ENCODE measurements at regions not wholly inside any gene's neighbourhood (a gene's known extent, or its start where the extent isn't known, plus 50 kb on each side); places are given as distances from the start of the nearest gene placed in this dataset.
A peak's percentile ranks its signal among the peaks of the same experiment; 100 is the strongest.

DNA sequence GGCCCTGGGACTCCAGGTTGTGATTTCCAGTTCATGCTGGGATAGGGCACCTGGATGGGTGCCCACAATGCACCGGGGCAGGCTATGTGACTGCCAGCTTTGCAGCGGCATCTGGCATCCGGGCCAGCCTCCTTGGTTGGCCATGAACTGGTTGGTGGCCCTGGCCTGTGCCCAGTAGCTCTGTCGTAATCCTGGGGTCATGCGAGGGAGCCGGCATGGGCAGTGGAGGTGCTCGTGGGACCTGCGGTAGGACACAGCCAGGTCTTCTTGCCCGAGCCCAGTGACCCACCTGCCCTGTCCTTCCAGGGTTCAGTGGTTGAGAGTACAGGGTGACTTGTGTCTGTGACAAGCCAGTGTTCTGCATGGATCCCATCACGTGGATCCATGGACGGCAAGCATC lies 237.9 kb downstream of the SNRPN start:
- Histone ChIP-seq H3K27me3 (ENCODE audit: insufficient read depth, low read length) (no peaks in the 10 kb centered on the region), H4K20me1 (ENCODE audit: insufficient read depth, low read length) (no peaks in the 10 kb centered on the region), H3K4me1 (ENCODE audit: insufficient read depth, low read length) (no peaks in the 10 kb centered on the region), H3K4me3 (ENCODE audit: insufficient read depth, low read length) (no peak overlapping the region), H3K9me3 (ENCODE audit: low read depth, low read length) (no peaks in the 10 kb centered on the region), H2AFZ (ENCODE audit: low read length) (no peak overlapping the region), H3K4me2 (ENCODE audit: insufficient read depth, low read length) (no peak overlapping the region), H3K36me3 (ENCODE audit: insufficient read depth, low read length) (no peaks in the 10 kb centered on the region), H3K79me2 (ENCODE audit: insufficient read depth, low read length) (no peaks in the 10 kb centered on the region), H3K27ac (ENCODE audit: low read depth, low read length) (no peak overlapping the region)
- TF ChIP-seq, protein P1, sequence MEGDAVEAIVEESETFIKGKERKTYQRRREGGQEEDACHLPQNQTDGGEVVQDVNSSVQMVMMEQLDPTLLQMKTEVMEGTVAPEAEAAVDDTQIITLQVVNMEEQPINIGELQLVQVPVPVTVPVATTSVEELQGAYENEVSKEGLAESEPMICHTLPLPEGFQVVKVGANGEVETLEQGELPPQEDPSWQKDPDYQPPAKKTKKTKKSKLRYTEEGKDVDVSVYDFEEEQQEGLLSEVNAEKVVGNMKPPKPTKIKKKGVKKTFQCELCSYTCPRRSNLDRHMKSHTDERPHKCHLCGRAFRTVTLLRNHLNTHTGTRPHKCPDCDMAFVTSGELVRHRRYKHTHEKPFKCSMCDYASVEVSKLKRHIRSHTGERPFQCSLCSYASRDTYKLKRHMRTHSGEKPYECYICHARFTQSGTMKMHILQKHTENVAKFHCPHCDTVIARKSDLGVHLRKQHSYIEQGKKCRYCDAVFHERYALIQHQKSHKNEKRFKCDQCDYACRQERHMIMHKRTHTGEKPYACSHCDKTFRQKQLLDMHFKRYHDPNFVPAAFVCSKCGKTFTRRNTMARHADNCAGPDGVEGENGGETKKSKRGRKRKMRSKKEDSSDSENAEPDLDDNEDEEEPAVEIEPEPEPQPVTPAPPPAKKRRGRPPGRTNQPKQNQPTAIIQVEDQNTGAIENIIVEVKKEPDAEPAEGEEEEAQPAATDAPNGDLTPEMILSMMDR (IDR thresholded peaks at IDR 0.05; ENCODE audit: extremely low read depth, low read depth, low read length), result no peak
- DNase-seq (ENCODE audit: insufficient read length, low spot score, missing footprints), result no peak

DNA sequence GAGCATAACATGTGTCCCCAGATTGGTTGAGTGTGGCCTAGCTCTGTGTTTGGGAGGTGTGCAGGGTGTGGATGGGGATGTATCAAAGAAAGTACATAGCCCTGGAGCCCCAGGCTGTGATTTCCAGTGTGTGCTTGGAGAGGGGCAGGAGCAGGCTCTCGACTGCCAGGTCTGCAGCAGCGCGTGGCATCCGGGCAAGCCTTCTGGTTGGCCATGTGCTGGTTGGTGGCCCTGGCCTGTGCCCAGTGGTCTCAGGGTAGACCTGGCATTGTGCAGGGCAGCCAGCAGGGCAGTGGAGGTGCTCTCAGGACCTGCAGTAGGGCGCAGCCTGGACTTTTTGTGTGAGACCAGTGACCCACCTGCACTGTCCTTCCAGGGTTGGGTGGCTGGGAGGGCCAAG lies 231.5 kb downstream of the UBE3A start:
- DNase-seq (ENCODE audit: insufficient read length, low spot score, missing footprints), result no peak
- TF ChIP-seq, protein P1 (IDR thresholded peaks at IDR 0.05; ENCODE audit: extremely low read depth, low read depth, low read length), result no peak
- Histone ChIP-seq H3K27ac (ENCODE audit: low read depth, low read length) (no peak overlapping the region), H4K20me1 (ENCODE audit: insufficient read depth, low read length) (no peaks in the 10 kb centered on the region), H3K4me3 (ENCODE audit: insufficient read depth, low read length) (no peak overlapping the region), H3K4me1 (ENCODE audit: insufficient read depth, low read length) (no peaks in the 10 kb centered on the region), H3K36me3 (ENCODE audit: insufficient read depth, low read length) (no peaks in the 10 kb centered on the region), H3K27me3 (ENCODE audit: insufficient read depth, low read length) (no peaks in the 10 kb centered on the region), H3K9me3 (ENCODE audit: low read depth, low read length) (peaks cover 3% of the 10 kb centered on the region), H3K79me2 (ENCODE audit: insufficient read depth, low read length) (no peaks in the 10 kb centered on the region), H2AFZ (ENCODE audit: low read length) (no peak overlapping the region), H3K4me2 (ENCODE audit: insufficient read depth, low read length) (no peak overlapping the region)

DNA sequence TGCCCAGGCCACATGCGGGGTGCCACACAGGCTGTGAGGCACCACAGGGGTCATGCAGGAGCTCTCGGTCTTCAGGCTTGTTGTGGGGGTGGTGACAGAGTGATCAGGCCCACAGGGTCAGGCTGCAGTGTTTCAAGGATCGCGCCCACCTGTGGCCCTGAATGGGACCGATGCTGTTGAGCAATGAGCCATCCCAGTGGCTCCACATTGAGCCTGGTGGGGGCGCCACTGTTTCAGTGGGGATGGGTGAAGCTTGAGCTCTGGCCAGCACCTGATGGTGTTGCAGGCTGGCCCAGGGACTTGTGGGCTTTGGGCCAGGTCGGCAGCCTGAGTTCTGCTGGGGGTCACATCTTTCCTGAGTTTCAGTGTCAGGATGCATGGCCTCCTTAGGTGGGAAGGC lies 230.1 kb downstream of the UBE3A start:
- TF ChIP-seq, protein P1 (IDR thresholded peaks at IDR 0.05; ENCODE audit: extremely low read depth, low read depth, low read length), result no peak
- Histone ChIP-seq H3K4me2 (ENCODE audit: insufficient read depth, low read length) (no peak overlapping the region), H3K4me1 (ENCODE audit: insufficient read depth, low read length) (no peaks in the 10 kb centered on the region), H3K27ac (ENCODE audit: low read depth, low read length) (no peak overlapping the region), H3K27me3 (ENCODE audit: insufficient read depth, low read length) (no peaks in the 10 kb centered on the region), H4K20me1 (ENCODE audit: insufficient read depth, low read length) (no peaks in the 10 kb centered on the region), H3K79me2 (ENCODE audit: insufficient read depth, low read length) (no peaks in the 10 kb centered on the region), H3K4me3 (ENCODE audit: insufficient read depth, low read length) (no peak overlapping the region), H3K9me3 (ENCODE audit: low read depth, low read length) (peaks cover 3% of the 10 kb centered on the region), H2AFZ (ENCODE audit: low read length) (no peak overlapping the region), H3K36me3 (ENCODE audit: insufficient read depth, low read length) (no peaks in the 10 kb centered on the region)
- DNase-seq (ENCODE audit: insufficient read length, low spot score, missing footprints), result no peak

DNA sequence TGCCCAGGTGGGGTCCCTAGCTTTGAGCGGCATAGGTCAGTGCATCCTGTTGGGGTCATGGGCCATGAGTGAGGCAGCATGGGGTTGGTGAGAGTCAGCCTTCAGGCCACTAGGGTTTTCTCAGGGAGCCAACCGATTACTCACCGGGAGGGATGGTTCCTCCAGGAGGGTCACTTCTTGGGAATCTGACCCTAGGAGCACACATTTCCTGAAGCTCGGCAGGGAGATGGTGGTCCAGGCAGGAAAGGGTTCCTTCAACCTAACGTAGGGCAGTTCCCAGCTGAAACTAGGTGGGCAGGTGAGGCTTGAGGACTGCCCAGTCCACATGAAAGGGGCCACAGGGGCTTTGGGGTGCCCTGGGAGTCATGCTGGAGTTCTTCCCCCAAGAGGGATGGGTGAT lies 218.0 kb downstream of the UBE3A start:
- TF ChIP-seq, protein P1 (IDR thresholded peaks at IDR 0.05; ENCODE audit: extremely low read depth, low read depth, low read length), result no peak
- no peaks in the 10 kb centered on the region for H4K20me1 ChIP-seq (ENCODE audit: insufficient read depth, low read length)
- H3K4me3 ChIP-seq (ENCODE audit: insufficient read depth, low read length), result no peak overlapping the region
- no peaks in the 10 kb centered on the region for H3K27me3 ChIP-seq (ENCODE audit: insufficient read depth, low read length)
- no peak overlapping the region for H3K27ac ChIP-seq (ENCODE audit: low read depth, low read length)
- peak; percentile 91 for DNase-seq (ENCODE audit: insufficient read length, low spot score, missing footprints)
- H3K4me1 ChIP-seq (ENCODE audit: insufficient read depth, low read length), result no peaks in the 10 kb centered on the region
- no peaks in the 10 kb centered on the region for H3K36me3 ChIP-seq (ENCODE audit: insufficient read depth, low read length)
- H3K4me2 ChIP-seq (ENCODE audit: insufficient read depth, low read length), result no peak overlapping the region
- H2AFZ ChIP-seq (ENCODE audit: low read length), result no peak overlapping the region
- no peaks in the 10 kb centered on the region for H3K79me2 ChIP-seq (ENCODE audit: insufficient read depth, low read length)
- no peaks in the 10 kb centered on the region for H3K9me3 ChIP-seq (ENCODE audit: low read depth, low read length)

Measured in osteoblast (primary cell).